ENCODE measurements at regions not wholly inside any gene's neighbourhood (a gene's known extent, or its start where the extent isn't known, plus 50 kb on each side); places are given as distances from the start of the nearest gene placed in this dataset.

GRCh38 chr18:38284972-38285371 is 719.4 kb upstream of the CELF4 start:
- no peak for TF ChIP-seq CTCF (IDR thresholded peaks at IDR 0.05; ENCODE audit: insufficient read depth, low read length, poor library complexity, severe bottlenecking)
- TF ChIP-seq EZH2phosphoT487 (conservative IDR thresholded peaks at IDR 0.05; ENCODE audit: low read length) = no peak

Data from SU-DHL-6 (cell line).